ENCODE measurements at regions not wholly inside any gene's neighbourhood (a gene's known extent, or its start where the extent isn't known, plus 50 kb on each side); places are given as distances from the start of the nearest gene placed in this dataset.

GRCh38 chr12:91982946-91983345 lies 162.7 kb downstream of the BTG1 start:
- TF ChIP-seq EP300 (IDR thresholded peaks at IDR 0.05), result no peak
- no peak for TF ChIP-seq POLR2AphosphoS5 (IDR thresholded peaks at IDR 0.05)
- TF ChIP-seq POLR2A (IDR thresholded peaks at IDR 0.05), result no peak
- no peak for TF ChIP-seq CTCF (IDR thresholded peaks at IDR 0.05)
- DNase-seq, result no peak
- no peaks in the 10 kb centered on the region for H3K36me3 ChIP-seq
- H3K9me3 ChIP-seq, result no peaks in the 10 kb centered on the region
- H3K27me3 ChIP-seq, result no peaks in the 10 kb centered on the region
- intact Hi-C loops (cut with DNase I), result no loop called here
- 81 to 88% methylated on average over 5 of the region's 5 CpGs for WGBS, 2 donors
- H3K27ac ChIP-seq, result no peak overlapping the region
- H3K4me1 ChIP-seq, result peaks cover 0 to 8% (median 3%) of the 10 kb centered on the region in 4 donors
- H3K4me3 ChIP-seq, result no peak overlapping the region

- Histone ChIP-seq H3K9me3 (no peaks in the 10 kb centered on the region), H3K4me3 (no peak overlapping the region), H3K27ac (no peak overlapping the region), H3K27me3 (no peaks in the 10 kb centered on the region), H3K36me3 (no peaks in the 10 kb centered on the region), H3K4me1 (peaks cover 0 to 8% (median 3%) of the 10 kb centered on the region in 4 donors)
- no peak for TF ChIP-seq POLR2AphosphoS5 (IDR thresholded peaks at IDR 0.05)
- TF ChIP-seq CTCF (IDR thresholded peaks at IDR 0.05), result no peak
- no peak for TF ChIP-seq POLR2A (IDR thresholded peaks at IDR 0.05)
- no peak for TF ChIP-seq EP300 (IDR thresholded peaks at IDR 0.05)
- no peak for DNase-seq
- intact Hi-C loops (cut with DNase I), result no loop called here
Measured at GRCh38 chr12:91980389-91980821, 165.2 kb downstream of the BTG1 start.

GRCh38 chr12:91978143-91978542 lies 167.5 kb downstream of the BTG1 start:
- 55 to 74% methylated on average over 2 of the region's 2 CpGs for WGBS, 2 donors
- intact Hi-C loops (cut with DNase I), result no loop called here
- no peak for TF ChIP-seq CTCF (IDR thresholded peaks at IDR 0.05)
- Histone ChIP-seq H3K27ac (no peak overlapping the region), H3K36me3 (no peaks in the 10 kb centered on the region), H3K4me1 (no peaks in the 10 kb centered on the region), H3K9me3 (no peaks in the 10 kb centered on the region), H3K27me3 (no peaks in the 10 kb centered on the region), H3K4me3 (no peak overlapping the region)
- DNase-seq, result no peak

- WGBS, 2 donors, result 96 to 97% methylated on average over 6 of the region's 6 CpGs
- intact Hi-C loops (cut with DNase I), result no loop called here
- no peak for DNase-seq
- no peaks in the 10 kb centered on the region for H3K36me3 ChIP-seq
- H3K27ac ChIP-seq, result no peak overlapping the region
- no peak overlapping the region for H3K4me3 ChIP-seq
- H3K27me3 ChIP-seq, result no peaks in the 10 kb centered on the region
- no peak for TF ChIP-seq POLR2AphosphoS5 (IDR thresholded peaks at IDR 0.05)
- no peak for TF ChIP-seq EP300 (IDR thresholded peaks at IDR 0.05)
- TF ChIP-seq CTCF (IDR thresholded peaks at IDR 0.05), result no peak
- no peak for TF ChIP-seq POLR2A (IDR thresholded peaks at IDR 0.05)
- no peaks in the 10 kb centered on the region for H3K9me3 ChIP-seq
- no peaks in the 10 kb centered on the region for H3K4me1 ChIP-seq
Measured at GRCh38 chr12:91975891-91976290, 169.8 kb downstream of the BTG1 start.

GRCh38 chr12:91974541-91975085 lies 171.0 kb downstream of the BTG1 start:
- no peak for TF ChIP-seq POLR2AphosphoS5 (IDR thresholded peaks at IDR 0.05)
- no peak for TF ChIP-seq EP300 (IDR thresholded peaks at IDR 0.05)
- no peak for TF ChIP-seq POLR2A (IDR thresholded peaks at IDR 0.05)
- TF ChIP-seq CTCF (IDR thresholded peaks at IDR 0.05), result no peak
- DNase-seq, result no peak
- 89 to 94% methylated on average over 3 of the region's 3 CpGs for WGBS, 2 donors

More at GRCh38 chr12:91974541-91975085, 171.0 kb downstream of the BTG1 start:
- Histone ChIP-seq H3K9me3 (no peaks in the 10 kb centered on the region), H3K4me3 (no peak overlapping the region), H3K27ac (no peak overlapping the region), H3K4me1 (no peaks in the 10 kb centered on the region), H3K27me3 (no peaks in the 10 kb centered on the region), H3K36me3 (no peaks in the 10 kb centered on the region)
- intact Hi-C loops (cut with DNase I), result no loop called here

Data from sigmoid colon (tissue), 6 donors.